HepG2 (cell line): ENCODE measurements at regions not wholly inside any gene's neighbourhood (a gene's known extent, or its start where the extent isn't known, plus 50 kb on each side); places are given as distances from the start of the nearest gene placed in this dataset.

Source experiments
- BHLHE40 ChIP-seq: IDR thresholded peaks from 2 replicates; pipeline ENCODE4 v1.6.1; 2011; ENCODE audit warnings: low read length, improper control_type of control experiment
- KDM5A ChIP-seq: fragments of 200-600 bp; sonication (generic); IDR thresholded peaks from 2 replicates; pipeline ENCODE4 v1.7.0; 2018; ENCODE audit warnings: antibody characterized with exemption, mild to moderate bottlenecking, low read length, borderline replicate concordance

GRCh38 chr2:235180642-235181041 lies 228.8 kb downstream of the SH3BP4 start:
- no peak for TF ChIP-seq KDM5A
- TF ChIP-seq BHLHE40, result no peak
